ENCODE measurements at regions not wholly inside any gene's neighbourhood (a gene's known extent, or its start where the extent isn't known, plus 50 kb on each side); places are given as distances from the start of the nearest gene placed in this dataset.
A peak's percentile ranks its signal among the peaks of the same experiment; 100 is the strongest.

DNA sequence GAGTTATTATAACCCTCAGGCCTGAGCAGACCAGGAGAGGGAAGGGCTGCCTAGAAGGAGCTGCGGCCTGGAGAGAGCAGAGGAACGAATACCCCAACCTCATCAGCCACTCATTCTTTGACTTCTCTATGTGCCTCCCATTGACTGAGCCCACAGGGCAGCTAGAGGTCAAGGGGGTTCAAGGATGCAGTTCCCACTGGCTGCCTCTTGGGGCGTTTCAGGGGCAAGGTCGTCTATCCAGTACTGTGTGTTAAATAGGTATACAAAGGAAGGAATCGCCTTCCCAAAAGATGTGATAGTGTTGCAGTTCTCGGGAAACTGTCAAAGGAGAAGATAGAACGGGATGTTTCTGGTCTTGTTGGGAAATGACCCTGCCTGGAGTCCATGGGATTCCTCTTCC, 250.6 kb downstream of the PRDM2 start:
- TF ChIP-seq, protein P1, sequence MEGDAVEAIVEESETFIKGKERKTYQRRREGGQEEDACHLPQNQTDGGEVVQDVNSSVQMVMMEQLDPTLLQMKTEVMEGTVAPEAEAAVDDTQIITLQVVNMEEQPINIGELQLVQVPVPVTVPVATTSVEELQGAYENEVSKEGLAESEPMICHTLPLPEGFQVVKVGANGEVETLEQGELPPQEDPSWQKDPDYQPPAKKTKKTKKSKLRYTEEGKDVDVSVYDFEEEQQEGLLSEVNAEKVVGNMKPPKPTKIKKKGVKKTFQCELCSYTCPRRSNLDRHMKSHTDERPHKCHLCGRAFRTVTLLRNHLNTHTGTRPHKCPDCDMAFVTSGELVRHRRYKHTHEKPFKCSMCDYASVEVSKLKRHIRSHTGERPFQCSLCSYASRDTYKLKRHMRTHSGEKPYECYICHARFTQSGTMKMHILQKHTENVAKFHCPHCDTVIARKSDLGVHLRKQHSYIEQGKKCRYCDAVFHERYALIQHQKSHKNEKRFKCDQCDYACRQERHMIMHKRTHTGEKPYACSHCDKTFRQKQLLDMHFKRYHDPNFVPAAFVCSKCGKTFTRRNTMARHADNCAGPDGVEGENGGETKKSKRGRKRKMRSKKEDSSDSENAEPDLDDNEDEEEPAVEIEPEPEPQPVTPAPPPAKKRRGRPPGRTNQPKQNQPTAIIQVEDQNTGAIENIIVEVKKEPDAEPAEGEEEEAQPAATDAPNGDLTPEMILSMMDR (IDR thresholded peaks at IDR 0.05), result peak in 1 of 5 experiments; percentile 6
- TF ChIP-seq POLR2A (IDR thresholded peaks at IDR 0.05), result no peak
- DNase-seq, result no peak
- intact Hi-C loops (cut with DNase I; ENCODE audit: low total_unique reads) (no loop called here), in situ Hi-C loops (cut with MboI; ENCODE audit: low pct_ligation_motif_present in 1 of 4, low pct_unique_long_range_greater_than_20kb in 1 of 4, low sequenced_read_pairs in 3 of 4) (loop anchor here (10.0 to 25.0 kb wide), 4 partner anchors 116 to 1087 kb away; no protein-coding TSS in a partner anchor)
- Histone ChIP-seq H3K4me1 (no peaks in the 10 kb centered on the region), H3K9me3 (no peaks in the 10 kb centered on the region), H3K27me3 (no peaks in the 10 kb centered on the region), H3K4me3 (no peak overlapping the region), H3K36me3 (no peaks in the 10 kb centered on the region), H3K27ac (no peak overlapping the region)
- WGBS, 2 donors (ENCODE audit: low coverage in 1 of 2), result 20 to 55% methylated on average over 2 to 7 of the region's 7 CpGs

DNA sequence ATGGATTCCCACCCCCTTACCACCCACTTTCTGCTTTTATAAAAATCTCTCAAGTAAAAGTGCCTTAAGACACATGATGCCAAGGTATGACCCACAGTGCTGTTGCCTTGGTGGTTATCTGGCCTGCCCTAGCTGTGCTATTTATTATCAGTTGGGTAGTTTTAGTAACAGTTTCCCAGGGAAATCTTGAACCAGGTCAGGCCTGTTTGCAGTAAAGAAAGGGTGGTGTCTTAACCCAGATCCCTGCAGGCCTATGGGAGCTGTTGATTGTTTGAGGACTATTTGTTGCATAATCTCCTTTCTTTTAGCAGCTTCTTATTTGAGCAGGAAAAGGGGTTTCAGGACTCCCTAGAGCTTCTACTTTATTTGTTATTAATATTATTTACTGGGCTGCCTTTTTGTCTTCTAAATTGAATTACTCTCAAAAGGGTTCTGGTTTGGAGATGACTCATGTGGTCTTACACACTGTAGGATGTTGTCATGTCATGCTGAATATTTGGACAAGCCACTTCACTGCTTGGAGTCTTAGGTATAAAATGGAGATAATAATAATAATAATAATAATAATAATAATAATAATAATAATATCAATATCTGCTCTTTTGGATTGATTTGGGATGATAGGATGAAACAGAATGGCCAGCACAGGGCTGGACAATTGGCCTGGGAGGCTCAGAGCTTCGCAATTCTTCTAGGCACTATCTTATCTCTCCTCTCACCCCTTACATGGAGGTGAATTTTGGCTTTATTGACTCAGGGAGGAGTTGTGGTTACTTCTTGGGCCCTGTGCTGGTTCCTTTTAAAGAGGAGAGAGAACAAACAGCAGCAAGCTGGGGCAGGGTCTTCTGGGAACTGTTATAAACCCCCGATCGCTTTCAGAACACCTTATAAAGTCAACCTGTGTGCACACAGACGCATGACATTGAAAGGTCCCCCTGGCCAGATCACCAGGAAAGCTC, 252.1 kb downstream of the PRDM2 start:
- H3K4me1 ChIP-seq, result no peaks in the 10 kb centered on the region
- intact Hi-C loops (cut with DNase I; ENCODE audit: low total_unique reads), result no loop called here
- no peaks in the 10 kb centered on the region for H3K27me3 ChIP-seq
- no peak for DNase-seq
- TF ChIP-seq, protein P1 (IDR thresholded peaks at IDR 0.05), result no peak
- no peak for TF ChIP-seq POLR2AphosphoS5 (IDR thresholded peaks at IDR 0.05)
- TF ChIP-seq POLR2A (IDR thresholded peaks at IDR 0.05), result no peak
- no peak for TF ChIP-seq EP300 (IDR thresholded peaks at IDR 0.05; ENCODE audit: low read depth)
- H3K9me3 ChIP-seq, result no peaks in the 10 kb centered on the region
- no peak overlapping the region for H3K4me3 ChIP-seq
- in situ Hi-C loops (cut with MboI; ENCODE audit: low pct_ligation_motif_present in 1 of 4, low pct_unique_long_range_greater_than_20kb in 1 of 4, low sequenced_read_pairs in 3 of 4), result loop anchor here (10.0 to 25.0 kb wide), 4 partner anchors 117 to 1085 kb away; no protein-coding TSS in a partner anchor
- WGBS, 2 donors (ENCODE audit: low coverage in 1 of 2), result 64 to 89% methylated on average over 1 to 4 of the region's 4 CpGs
- H3K27ac ChIP-seq, result no peak overlapping the region
- H3K36me3 ChIP-seq, result no peaks in the 10 kb centered on the region

DNA sequence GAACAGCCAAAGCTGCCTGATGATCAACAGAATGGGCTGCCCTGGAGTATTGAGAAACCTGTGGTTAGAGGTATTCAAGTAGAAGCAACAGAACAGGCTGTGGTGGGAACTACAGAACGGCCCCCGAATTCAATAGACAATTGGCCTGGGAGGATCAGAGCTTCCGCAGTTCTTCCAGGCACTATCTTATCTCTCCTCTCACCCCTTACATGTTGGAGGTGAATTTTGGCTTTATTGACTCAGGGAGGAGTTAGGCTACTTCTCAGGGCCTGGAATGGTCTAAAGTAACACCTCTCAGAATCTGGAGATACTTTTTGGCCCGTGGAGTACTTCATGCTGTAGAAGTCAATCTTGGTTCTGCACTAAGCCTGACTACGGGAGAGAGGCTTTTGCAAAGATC, 253.0 kb downstream of the PRDM2 start:
- Histone ChIP-seq H3K27ac (no peak overlapping the region), H3K36me3 (no peaks in the 10 kb centered on the region), H3K4me1 (no peaks in the 10 kb centered on the region), H3K27me3 (no peaks in the 10 kb centered on the region), H3K9me3 (no peaks in the 10 kb centered on the region), H3K4me3 (no peak overlapping the region)
- 80 to 81% methylated on average over 2 to 5 of the region's 5 CpGs for WGBS, 2 donors (ENCODE audit: low coverage in 1 of 2)
- TF ChIP-seq, protein P1 (IDR thresholded peaks at IDR 0.05), result no peak
- no peak for TF ChIP-seq POLR2AphosphoS5 (IDR thresholded peaks at IDR 0.05)
- in situ Hi-C loops (cut with MboI; ENCODE audit: low pct_ligation_motif_present in 1 of 4, low pct_unique_long_range_greater_than_20kb in 1 of 4, low sequenced_read_pairs in 3 of 4) (loop anchor here (10.0 to 25.0 kb wide), 4 partner anchors 118 to 1084 kb away; no protein-coding TSS in a partner anchor), intact Hi-C loops (cut with DNase I; ENCODE audit: low total_unique reads) (no loop called here)
- no peak for DNase-seq

DNA sequence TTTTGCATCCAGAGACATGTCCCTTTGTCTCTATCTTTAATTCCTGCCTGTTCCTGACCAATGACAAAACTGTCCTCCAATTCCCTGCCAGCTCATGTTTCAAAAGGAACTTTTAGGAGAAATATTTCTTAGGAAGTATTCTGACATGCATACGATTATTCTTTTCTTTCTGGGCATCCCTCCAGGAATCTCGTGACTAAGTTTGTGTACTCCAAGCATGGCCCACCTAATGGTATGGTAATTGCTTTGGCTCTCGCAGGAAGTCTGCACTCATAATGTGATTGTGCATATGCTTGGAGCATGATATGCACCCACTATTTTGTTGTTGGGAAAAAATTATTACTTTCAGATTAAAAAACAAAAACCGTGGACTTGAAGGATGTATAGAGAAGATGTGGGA, 256.4 kb downstream of the PRDM2 start:
- no peaks in the 10 kb centered on the region for H3K27me3 ChIP-seq
- no peaks in the 10 kb centered on the region for H3K9me3 ChIP-seq
- no peaks in the 10 kb centered on the region for H3K4me1 ChIP-seq
- intact Hi-C loops (cut with DNase I; ENCODE audit: low total_unique reads) (no loop called here), in situ Hi-C loops (cut with MboI; ENCODE audit: low pct_ligation_motif_present in 1 of 4, low pct_unique_long_range_greater_than_20kb in 1 of 4, low sequenced_read_pairs in 3 of 4) (loop anchor here (5.0 to 25.0 kb wide), 6 partner anchors 122 to 1081 kb away; no protein-coding TSS in a partner anchor)
- 44 to 49% methylated on average over 4 of the region's 4 CpGs for WGBS, 2 donors (ENCODE audit: low coverage in 1 of 2)
- TF ChIP-seq, protein P1 (IDR thresholded peaks at IDR 0.05), result no peak
- TF ChIP-seq POLR2A (IDR thresholded peaks at IDR 0.05) (no peak), EP300 (IDR thresholded peaks at IDR 0.05; ENCODE audit: low read depth) (no peak), POLR2AphosphoS5 (IDR thresholded peaks at IDR 0.05) (no peak)
- H3K36me3 ChIP-seq, result no peaks in the 10 kb centered on the region
- no peak for DNase-seq
- no peak overlapping the region for H3K27ac ChIP-seq
- H3K4me3 ChIP-seq, result no peak overlapping the region
